ENCODE measurements at regions not wholly inside any gene's neighbourhood (a gene's known extent, or its start where the extent isn't known, plus 50 kb on each side); places are given as distances from the start of the nearest gene placed in this dataset.

DNA sequence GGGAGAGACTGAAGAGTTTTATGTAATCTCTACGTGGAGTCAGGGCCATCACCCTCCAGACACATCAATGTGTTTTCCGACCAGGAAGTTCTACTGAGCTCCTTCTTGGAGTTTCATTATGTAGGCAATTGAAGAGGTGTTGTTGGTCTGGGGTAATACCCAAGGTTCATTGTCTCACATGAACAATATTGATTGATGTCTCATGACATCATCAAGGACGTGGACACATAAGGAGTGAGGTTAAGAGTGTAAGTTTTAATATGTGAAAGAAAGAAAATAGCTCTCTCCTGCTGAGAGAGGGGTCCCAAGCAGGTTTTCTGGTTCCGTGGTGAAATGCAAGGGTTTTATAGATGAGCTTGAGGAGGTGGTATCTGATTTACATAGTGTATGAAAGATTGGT, 280.7 kb upstream of the MIR17HG start:
- peaks cover 3% of the 10 kb centered on the region for H3K9me3 Mint-ChIP-seq
- Histone ChIP-seq H3K79me2 (ENCODE audit: low read depth) (no peaks in the 10 kb centered on the region), H3K4me1 (no peaks in the 10 kb centered on the region), H2AFZ (replicated peaks) (no peak overlapping the region), H3K4me3 (no peak overlapping the region), H3K27ac (no peak overlapping the region), H3K4me2 (no peak overlapping the region), H3K27me3 (no peaks in the 10 kb centered on the region), H3K9me3 (ENCODE audit: low read depth) (no peaks in the 10 kb centered on the region), H3F3A (ENCODE audit: low read depth) (no peaks in the 10 kb centered on the region), H4K20me1 (ENCODE audit: low read depth) (no peaks in the 10 kb centered on the region), H3K36me3 (no peaks in the 10 kb centered on the region), H3K9ac (no peak overlapping the region)
- no peaks in the 10 kb centered on the region for H3K4me1 Mint-ChIP-seq
- H3K36me3 Mint-ChIP-seq, result no peaks in the 10 kb centered on the region
- H3K27ac Mint-ChIP-seq, result no peak overlapping the region
- peaks cover 2% of the 10 kb centered on the region for H3K27me3 Mint-ChIP-seq (ENCODE audit: insufficient read depth, low read depth)
- DNase-seq (ENCODE audit: low spot score), result no peak
- H3K4me3 Mint-ChIP-seq, result no peak overlapping the region
- no peak for TF ChIP-seq EZH2 (IDR thresholded peaks at IDR 0.05)
- TF ChIP-seq, protein P1, sequence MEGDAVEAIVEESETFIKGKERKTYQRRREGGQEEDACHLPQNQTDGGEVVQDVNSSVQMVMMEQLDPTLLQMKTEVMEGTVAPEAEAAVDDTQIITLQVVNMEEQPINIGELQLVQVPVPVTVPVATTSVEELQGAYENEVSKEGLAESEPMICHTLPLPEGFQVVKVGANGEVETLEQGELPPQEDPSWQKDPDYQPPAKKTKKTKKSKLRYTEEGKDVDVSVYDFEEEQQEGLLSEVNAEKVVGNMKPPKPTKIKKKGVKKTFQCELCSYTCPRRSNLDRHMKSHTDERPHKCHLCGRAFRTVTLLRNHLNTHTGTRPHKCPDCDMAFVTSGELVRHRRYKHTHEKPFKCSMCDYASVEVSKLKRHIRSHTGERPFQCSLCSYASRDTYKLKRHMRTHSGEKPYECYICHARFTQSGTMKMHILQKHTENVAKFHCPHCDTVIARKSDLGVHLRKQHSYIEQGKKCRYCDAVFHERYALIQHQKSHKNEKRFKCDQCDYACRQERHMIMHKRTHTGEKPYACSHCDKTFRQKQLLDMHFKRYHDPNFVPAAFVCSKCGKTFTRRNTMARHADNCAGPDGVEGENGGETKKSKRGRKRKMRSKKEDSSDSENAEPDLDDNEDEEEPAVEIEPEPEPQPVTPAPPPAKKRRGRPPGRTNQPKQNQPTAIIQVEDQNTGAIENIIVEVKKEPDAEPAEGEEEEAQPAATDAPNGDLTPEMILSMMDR (IDR thresholded peaks at IDR 0.05), result no peak
- no peak for TF ChIP-seq EZH2phosphoT487 (IDR thresholded peaks at IDR 0.05)

- Mint-ChIP-seq H3K27ac (no peak overlapping the region), H3K27me3 (ENCODE audit: insufficient read depth, low read depth) (no peaks in the 10 kb centered on the region)
Measured at GRCh38 chr13:91072486-91072885, 275.0 kb upstream of the MIR17HG start.

DNA sequence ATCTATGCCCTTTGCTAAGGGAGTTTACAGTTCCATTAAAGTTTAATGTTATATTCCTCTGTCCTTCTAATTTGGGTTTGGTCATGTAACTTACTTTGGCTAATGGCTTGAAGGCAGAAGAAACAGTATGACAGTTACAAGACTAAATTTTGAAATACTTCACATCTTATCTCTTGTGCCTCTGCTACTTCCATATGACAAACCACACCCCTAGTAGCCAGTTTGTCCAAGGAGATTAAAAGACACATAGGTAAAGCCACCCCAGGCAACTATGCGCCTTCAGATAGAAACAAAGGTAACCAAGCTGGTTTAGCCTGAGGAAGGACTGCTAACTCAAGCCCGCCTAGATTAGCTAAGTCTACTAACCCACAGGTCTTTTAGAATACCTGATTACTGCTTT, 273.4 kb upstream of the MIR17HG start:
- no peaks in the 10 kb centered on the region for H3K27me3 ChIP-seq
- DNase-seq (ENCODE audit: low spot score), result no peak
- no peaks in the 10 kb centered on the region for H3K79me2 ChIP-seq (ENCODE audit: low read depth)

More at GRCh38 chr13:91072486-91072885, 275.0 kb upstream of the MIR17HG start:
- Mint-ChIP-seq H3K36me3 (no peaks in the 10 kb centered on the region), H3K4me3 (no peak overlapping the region), H3K9me3 (peaks cover 5% of the 10 kb centered on the region), H3K4me1 (no peaks in the 10 kb centered on the region)
- no peak overlapping the region for H3K4me2 ChIP-seq
- H3K27me3 ChIP-seq, result no peaks in the 10 kb centered on the region
- H2AFZ ChIP-seq (replicated peaks), result no peak overlapping the region
- H3K4me3 ChIP-seq, result no peak overlapping the region
- H3F3A ChIP-seq (ENCODE audit: low read depth), result no peaks in the 10 kb centered on the region
- H3K9me3 ChIP-seq (ENCODE audit: low read depth), result no peaks in the 10 kb centered on the region
- H3K4me1 ChIP-seq, result no peaks in the 10 kb centered on the region
- no peak for DNase-seq (ENCODE audit: low spot score)
- H3K79me2 ChIP-seq (ENCODE audit: low read depth), result no peaks in the 10 kb centered on the region
- H3K27ac ChIP-seq, result no peak overlapping the region
- no peaks in the 10 kb centered on the region for H3K36me3 ChIP-seq
- TF ChIP-seq, protein P1 (IDR thresholded peaks at IDR 0.05), result no peak
- TF ChIP-seq EZH2phosphoT487 (IDR thresholded peaks at IDR 0.05) (no peak), EZH2 (IDR thresholded peaks at IDR 0.05) (no peak)
- no peak overlapping the region for H3K9ac ChIP-seq
- no peaks in the 10 kb centered on the region for H4K20me1 ChIP-seq (ENCODE audit: low read depth)

More for the DNA sequence above, 273.4 kb upstream of the MIR17HG start:
- no peak overlapping the region for H3K27ac Mint-ChIP-seq
- no peaks in the 10 kb centered on the region for H3K36me3 Mint-ChIP-seq
- no peaks in the 10 kb centered on the region for H4K20me1 ChIP-seq (ENCODE audit: low read depth)
- no peak overlapping the region for H2AFZ ChIP-seq (replicated peaks)
- no peaks in the 10 kb centered on the region for H3K36me3 ChIP-seq
- H3F3A ChIP-seq (ENCODE audit: low read depth), result no peaks in the 10 kb centered on the region
- no peaks in the 10 kb centered on the region for H3K4me1 ChIP-seq
- H3K4me1 Mint-ChIP-seq, result peaks cover 2% of the 10 kb centered on the region
- H3K9ac ChIP-seq, result no peak overlapping the region
- H3K4me3 ChIP-seq, result no peak overlapping the region
- H3K4me2 ChIP-seq, result no peak overlapping the region
- no peak overlapping the region for H3K27ac ChIP-seq
- no peaks in the 10 kb centered on the region for H3K9me3 ChIP-seq (ENCODE audit: low read depth)
- H3K4me3 Mint-ChIP-seq, result no peak overlapping the region
- TF ChIP-seq, protein P1 (IDR thresholded peaks at IDR 0.05), result no peak
- TF ChIP-seq EZH2 (IDR thresholded peaks at IDR 0.05), result no peak
- no peak for TF ChIP-seq EZH2phosphoT487 (IDR thresholded peaks at IDR 0.05)
- H3K9me3 Mint-ChIP-seq, result peaks cover 5% of the 10 kb centered on the region
- no peaks in the 10 kb centered on the region for H3K27me3 Mint-ChIP-seq (ENCODE audit: insufficient read depth, low read depth)

Data from neural progenitor cell (in vitro differentiated cells).